ENCODE measurements at regions not wholly inside any gene's neighbourhood (a gene's known extent, or its start where the extent isn't known, plus 50 kb on each side); places are given as distances from the start of the nearest gene placed in this dataset.

DNA sequence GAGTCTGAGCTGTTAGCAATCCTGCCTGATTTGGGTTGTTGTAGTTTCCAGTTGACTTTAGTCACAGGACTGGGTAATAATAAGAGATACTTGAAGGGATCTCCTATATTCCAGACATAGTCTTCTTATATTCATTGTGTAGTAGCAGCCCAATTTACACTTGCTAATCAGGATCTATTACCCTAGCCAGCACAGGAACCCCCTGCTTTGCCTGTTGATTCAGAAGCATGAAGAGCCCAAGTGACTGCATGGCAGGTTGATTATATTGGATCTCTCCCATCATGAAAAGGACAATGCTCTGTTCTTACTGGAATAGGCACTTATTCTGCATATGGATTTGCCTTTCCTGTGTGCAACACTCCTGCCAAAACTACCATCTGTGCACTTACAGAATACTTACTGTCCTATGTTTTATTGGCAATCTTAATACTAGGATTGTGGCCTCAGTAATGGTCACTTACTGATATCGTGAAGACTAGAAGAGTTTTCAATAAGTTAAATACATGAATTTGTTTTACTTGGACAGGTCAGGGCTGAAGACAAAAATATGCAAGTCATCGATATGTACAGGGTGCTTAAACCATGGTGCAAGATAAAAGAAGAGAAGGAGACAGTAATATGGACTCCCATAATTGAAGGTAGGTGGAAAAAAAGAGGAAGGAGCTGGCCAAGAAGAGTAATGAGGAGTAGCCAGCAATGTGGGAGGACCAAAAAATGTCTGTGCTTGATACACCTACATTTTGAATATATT, 304.1 kb downstream of the MCTP2 start:
- 2% methylated on average over 2 of the region's 2 CpGs for WGBS (ENCODE audit: low lambda C conversion rate)
- POLR2A ChIA-PET, result no interaction called here
- DNase-seq (ENCODE audit: low spot score), result no peak
- H3K4me1 ChIP-seq (ENCODE audit: insufficient read depth, low read length), result no peaks in the 10 kb centered on the region
- no peak overlapping the region for H3K4me3 ChIP-seq (replicated peaks in 1 of 3; ENCODE audit: insufficient read depth in 1 of 3, low read depth in 2 of 3, low read length in 3 of 3)
- intact Hi-C loops (cut with micrococcal nuclease; ENCODE audit: unreplicated experiment) (no loop called here), in situ Hi-C loops (cut with HindIII; ENCODE audit: extremely low pct_ligation_motif_present, low pct_unique_long_range_greater_than_20kb) (no loop called here)
- no peak overlapping the region for H2AFZ ChIP-seq (ENCODE audit: low read length)
- H3K79me2 ChIP-seq (ENCODE audit: insufficient read depth, low read length), result no peaks in the 10 kb centered on the region
- H3K9me3 ChIP-seq (ENCODE audit: low read length), result peaks cover 35% of the 10 kb centered on the region
- FAIRE-seq, result no peak
- H4K20me1 ChIP-seq (ENCODE audit: insufficient read depth, low read length), result no peaks in the 10 kb centered on the region
- no peak for ATAC-seq
- CTCF ChIA-PET (ENCODE audit: low intra/inter-chr PET ratio, low total read pairs), result no interaction called here
- no peak overlapping the region for H3K9ac ChIP-seq (ENCODE audit: insufficient read depth, low read depth, low read length)
- H3K4me2 ChIP-seq (ENCODE audit: low read depth, low read length), result no peak overlapping the region
- no TSS peak for BruUV-seq (replicated peaks)
- TF ChIP-seq ZNF225 (CRISPR knock-in tag; IDR thresholded peaks at IDR 0.05) (no peak), NFE2L2 (IDR thresholded peaks at IDR 0.05; ENCODE audit: low read length) (peak; percentile 61; the same call in 1 of the 2 replicates)
- H3K27me3 ChIP-seq (ENCODE audit: control insufficient read depth in 1 of 2, insufficient read depth in 2 of 2, low read length in 2 of 2), result no peaks in the 10 kb centered on the region
- no peaks in the 10 kb centered on the region for H3K36me3 ChIP-seq (replicated peaks in 1 of 2; ENCODE audit: control insufficient read depth in 1 of 2, insufficient read depth in 2 of 2, low read length in 2 of 2)
- no peak overlapping the region for H3K27ac ChIP-seq (ENCODE audit: extremely low read length, insufficient read depth, low read length)

DNA sequence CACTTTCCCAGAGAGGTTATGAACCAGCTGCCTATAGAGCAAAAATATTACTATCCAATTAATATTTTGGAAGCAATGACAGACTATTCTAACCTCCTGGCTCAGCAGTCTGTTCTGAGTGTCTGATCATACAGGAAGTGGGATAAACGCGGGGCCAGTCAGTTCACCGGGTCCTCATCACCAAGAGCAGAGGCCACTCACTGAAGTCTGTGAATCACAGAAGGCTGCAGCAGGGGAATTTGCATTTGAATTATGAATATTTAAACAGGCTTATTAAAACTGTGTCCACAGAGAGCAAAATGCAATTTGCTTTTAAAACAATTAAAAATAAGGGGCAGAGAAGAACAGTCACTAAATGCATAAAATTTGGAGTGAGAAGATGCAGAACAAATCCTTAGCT, 305.2 kb downstream of the MCTP2 start:
- Histone ChIP-seq H2AFZ (ENCODE audit: low read length) (no peak overlapping the region), H3K4me3 (replicated peaks in 1 of 3; ENCODE audit: insufficient read depth in 1 of 3, low read depth in 2 of 3, low read length in 3 of 3) (no peak overlapping the region), H3K4me1 (ENCODE audit: insufficient read depth, low read length) (no peaks in the 10 kb centered on the region), H3K79me2 (ENCODE audit: insufficient read depth, low read length) (no peaks in the 10 kb centered on the region), H4K20me1 (ENCODE audit: insufficient read depth, low read length) (no peaks in the 10 kb centered on the region), H3K4me2 (ENCODE audit: low read depth, low read length) (no peak overlapping the region), H3K27me3 (ENCODE audit: control insufficient read depth in 1 of 2, insufficient read depth in 2 of 2, low read length in 2 of 2) (no peaks in the 10 kb centered on the region), H3K36me3 (replicated peaks in 1 of 2; ENCODE audit: control insufficient read depth in 1 of 2, insufficient read depth in 2 of 2, low read length in 2 of 2) (no peaks in the 10 kb centered on the region), H3K27ac (ENCODE audit: extremely low read length, insufficient read depth, low read length) (no peak overlapping the region), H3K9ac (ENCODE audit: insufficient read depth, low read depth, low read length) (no peak overlapping the region), H3K9me3 (ENCODE audit: low read length) (peaks cover 43% of the 10 kb centered on the region)
- FAIRE-seq (no peak), DNase-seq (ENCODE audit: low spot score) (no peak), ATAC-seq (no peak)
- BruUV-seq (replicated peaks), result no TSS peak
- CTCF ChIA-PET (ENCODE audit: low intra/inter-chr PET ratio, low total read pairs), result no interaction called here
- 0% methylated on average over 3 of the region's 3 CpGs for WGBS (ENCODE audit: low lambda C conversion rate)
- in situ Hi-C loops (cut with HindIII; ENCODE audit: extremely low pct_ligation_motif_present, low pct_unique_long_range_greater_than_20kb), result no loop called here
- POLR2A ChIA-PET, result no interaction called here
- intact Hi-C loops (cut with micrococcal nuclease; ENCODE audit: unreplicated experiment), result no loop called here
- TF ChIP-seq MIER2 (CRISPR knock-in tag; IDR thresholded peaks at IDR 0.05), result no peak
- no peak for TF ChIP-seq ZNF232 (CRISPR knock-in tag; IDR thresholded peaks at IDR 0.05; ENCODE audit: borderline replicate concordance)
- no peak for TF ChIP-seq ZEB1 (IDR thresholded peaks at IDR 0.05; ENCODE audit: insufficient replicate concordance, low read depth)
- TF ChIP-seq GLI4 (CRISPR knock-in tag; IDR thresholded peaks at IDR 0.05; ENCODE audit: borderline replicate concordance), result no peak
- TF ChIP-seq, protein P1, sequence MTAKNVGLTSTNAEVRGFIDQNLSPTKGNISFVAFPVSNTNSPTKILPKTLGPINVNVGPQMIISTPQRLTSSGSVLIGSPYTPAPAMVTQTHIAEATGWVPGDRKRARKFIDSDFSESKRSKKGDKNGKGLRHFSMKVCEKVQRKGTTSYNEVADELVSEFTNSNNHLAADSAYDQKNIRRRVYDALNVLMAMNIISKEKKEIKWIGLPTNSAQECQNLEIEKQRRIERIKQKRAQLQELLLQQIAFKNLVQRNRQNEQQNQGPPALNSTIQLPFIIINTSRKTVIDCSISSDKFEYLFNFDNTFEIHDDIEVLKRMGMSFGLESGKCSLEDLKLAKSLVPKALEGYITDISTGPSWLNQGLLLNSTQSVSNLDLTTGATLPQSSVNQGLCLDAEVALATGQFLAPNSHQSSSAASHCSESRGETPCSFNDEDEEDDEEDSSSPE (CRISPR knock-in tag; IDR thresholded peaks at IDR 0.05), result no peak
- TF ChIP-seq JUN (CRISPR knock-in tag; IDR thresholded peaks at IDR 0.05), result no peak
- TF ChIP-seq, protein P2, sequence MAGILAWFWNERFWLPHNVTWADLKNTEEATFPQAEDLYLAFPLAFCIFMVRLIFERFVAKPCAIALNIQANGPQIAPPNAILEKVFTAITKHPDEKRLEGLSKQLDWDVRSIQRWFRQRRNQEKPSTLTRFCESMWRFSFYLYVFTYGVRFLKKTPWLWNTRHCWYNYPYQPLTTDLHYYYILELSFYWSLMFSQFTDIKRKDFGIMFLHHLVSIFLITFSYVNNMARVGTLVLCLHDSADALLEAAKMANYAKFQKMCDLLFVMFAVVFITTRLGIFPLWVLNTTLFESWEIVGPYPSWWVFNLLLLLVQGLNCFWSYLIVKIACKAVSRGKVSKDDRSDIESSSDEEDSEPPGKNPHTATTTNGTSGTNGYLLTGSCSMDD (CRISPR knock-in tag; IDR thresholded peaks at IDR 0.05), result no peak
- TF ChIP-seq GZF1 (CRISPR knock-in tag; IDR thresholded peaks at IDR 0.05), result no peak
- no peak for TF ChIP-seq KLF9 (CRISPR knock-in tag; IDR thresholded peaks at IDR 0.05; ENCODE audit: low read depth)
- TF ChIP-seq PCBP2 (optimal IDR thresholded peaks at IDR 0.05; ENCODE audit: low read depth, low read length, poor library complexity, severe bottlenecking), result no peak
- TF ChIP-seq MTA1 (CRISPR knock-in tag; IDR thresholded peaks at IDR 0.05; ENCODE audit: borderline replicate concordance), result no peak
- TF ChIP-seq NFKB2 (CRISPR knock-in tag; IDR thresholded peaks at IDR 0.05; ENCODE audit: borderline replicate concordance), result no peak
